H1 (cell line): ENCODE measurements at regions not wholly inside any gene's neighbourhood (a gene's known extent, or its start where the extent isn't known, plus 50 kb on each side); places are given as distances from the start of the nearest gene placed in this dataset.

Experiments
- CTCF ChIA-PET: fragments of 300-600 bp; sonication (Branson Sonifier 250); formaldehyde crosslinking; loops from one replicate; lab custom pipeline; 2021; ENCODE audit not compliant: partially characterized antibody; lab: Charles Lee
- POLR2A ChIA-PET: fragments of 300-600 bp; sonication (Branson Sonifier 250); formaldehyde crosslinking; loops from one replicate; lab custom pipeline; 2021; ENCODE audit warnings: inconsistent platforms; ENCODE audit not compliant: partially characterized antibody; lab: Charles Lee
- DNase-seq, 2 experiments: peaks; one replicate each; pipeline versions ENCODE4 v3.0.0 to v3.0.0-alpha.2; 2010 to 2022; ENCODE audit warnings: low spot score in 2 of 2, low read depth in 1 of 2, mixed read lengths in 1 of 2
- FAIRE-seq: peaks from 2 replicates; lab custom pipeline; 2011; peaks lifted over from hg19 to GRCh38; lab: Jason Lieb, UNC
- H2AFZ ChIP-seq: 2 replicates; pipeline ENCODE4 v1.8.1; 2012; ENCODE audit warnings: low read length, inconsistent platforms
- H2AK5ac ChIP-seq: 2 replicates; pipeline ENCODE4 v1.6.1; 2013; ENCODE audit warnings: low read depth, low read length
- H2BK120ac ChIP-seq: replicated peaks from 2 replicates; pipeline ENCODE3; 2013; ENCODE audit warnings: low read depth, low read length, inconsistent platforms
- H2BK12ac ChIP-seq: 2 replicates; pipeline ENCODE4 v1.6.1; 2013; ENCODE audit warnings: low read depth, low read length
- H2BK15ac ChIP-seq: 2 replicates; pipeline ENCODE4 v1.6.1; 2013; ENCODE audit warnings: low read length
- H2BK20ac ChIP-seq: 2 replicates; pipeline ENCODE4 v1.6.1; 2013; ENCODE audit warnings: low read length
- H2BK5ac ChIP-seq: 2 replicates; pipeline ENCODE4 v1.6.1; 2013; ENCODE audit warnings: low read depth, low read length
- H3K14ac ChIP-seq: 2 replicates; pipeline ENCODE4 v1.6.1; 2013; ENCODE audit warnings: inconsistent platforms; ENCODE audit not compliant: insufficient read length
- H3K18ac ChIP-seq: 2 replicates; pipeline ENCODE4 v1.6.1; 2013; ENCODE audit warnings: low read length; ENCODE audit errors: extremely low read depth
- H3K23ac ChIP-seq: 2 replicates; pipeline ENCODE4 v1.6.1; 2013; ENCODE audit warnings: inconsistent platforms; ENCODE audit not compliant: insufficient read length
- H3K23me2 ChIP-seq: 2 replicates; pipeline ENCODE4 v1.6.1; 2013; ENCODE audit warnings: low read depth, low read length
- H3K27ac ChIP-seq: 2 replicates; pipeline ENCODE4 v1.6.1; 2011; ENCODE audit warnings: low read depth, low read length, inconsistent platforms
- H3K27me3 ChIP-seq, 4 experiments: replicated peaks in 1 of 4; 1 replicate in 1 of 4; 2 replicates in 3 of 4; pipeline versions ENCODE4 v1.6.1 to v1.8.1; 2011 to 2013; ENCODE audit warnings: low read length in 3 of 4, mild to moderate bottlenecking in 3 of 4, inconsistent platforms in 2 of 4, mixed read lengths in 2 of 4, moderate library complexity in 1 of 4; ENCODE audit not compliant: control insufficient read depth in 3 of 4, insufficient read depth in 3 of 4; ENCODE audit errors: extremely low read depth in 1 of 4
- H3K36me3 ChIP-seq, 4 experiments: 2 replicates each; pipeline versions ENCODE4 v1.6.1 to v1.8.1; 2011 to 2013; ENCODE audit warnings: mild to moderate bottlenecking in 4 of 4, low read length in 3 of 4, moderate library complexity in 2 of 4, control low read depth in 1 of 4, inconsistent platforms in 1 of 4; ENCODE audit not compliant: insufficient read depth in 4 of 4, control insufficient read depth in 2 of 4
- H3K4ac ChIP-seq: replicated peaks from 2 replicates; pipeline ENCODE3; 2013; ENCODE audit warnings: low read length, low read depth, mixed read lengths, inconsistent platforms; ENCODE audit not compliant: insufficient read length
- H3K4me1 ChIP-seq, 4 experiments: replicated peaks in 1 of 4; 1 replicate in 1 of 4; 2 replicates in 3 of 4; pipeline versions ENCODE4 v1.6.1 to v1.8.1; 2011 to 2013; ENCODE audit warnings: low read length in 3 of 4, inconsistent platforms in 2 of 4, mixed read lengths in 1 of 4; ENCODE audit not compliant: insufficient read depth in 4 of 4, control insufficient read depth in 3 of 4
- H3K4me2 ChIP-seq, 2 experiments: 2 replicates each; pipeline versions ENCODE4 v1.6.1 to v1.8.1; 2011 to 2013; ENCODE audit warnings: low read depth in 2 of 2, low read length in 2 of 2, control low read depth in 1 of 2, inconsistent platforms in 1 of 2, mild to moderate bottlenecking in 1 of 2; ENCODE audit not compliant: insufficient read depth in 1 of 2
- H3K4me3 ChIP-seq, 4 experiments: fragments of 200-600, 300-600 bp in 1 of 4; sonication (generic), shearing (Covaris generic), sonication (Bioruptor Twin) in 1 of 4; 2 replicates each; pipeline versions ENCODE4 v1.5.1 to v1.8.1; 2011 to 2016; ENCODE audit warnings: low read length in 4 of 4, low read depth in 3 of 4, control low read depth in 2 of 4, inconsistent platforms in 2 of 4, mild to moderate bottlenecking in 2 of 4, mixed read lengths in 1 of 4, moderate library complexity in 1 of 4; ENCODE audit not compliant: insufficient read depth in 2 of 4; ENCODE audit errors: extremely low read depth in 1 of 4
- H3K56ac ChIP-seq: replicated peaks from 2 replicates; pipeline ENCODE3; 2013; ENCODE audit warnings: low read depth, mild to moderate bottlenecking, mixed read lengths, low read length, inconsistent platforms; ENCODE audit not compliant: insufficient read length
- H3K79me1 ChIP-seq: 2 replicates; pipeline ENCODE4 v1.6.1; 2013; ENCODE audit warnings: low read depth, low read length, control low read depth
- H3K79me2 ChIP-seq, 2 experiments: 2 replicates each; pipeline versions ENCODE4 v1.6.1 to v1.8.1; 2012 to 2013; ENCODE audit warnings: low read length in 2 of 2, mild to moderate bottlenecking in 2 of 2, inconsistent platforms in 1 of 2; ENCODE audit not compliant: insufficient read depth in 2 of 2, control insufficient read depth in 1 of 2
- H3K9ac ChIP-seq, 4 experiments: replicated peaks in 1 of 4; 1 replicate in 1 of 4; 2 replicates in 3 of 4; pipeline versions ENCODE4 v1.6.1 to v1.8.1; 2011 to 2013; ENCODE audit warnings: low read depth in 3 of 4, low read length in 3 of 4, control low read depth in 2 of 4, mild to moderate bottlenecking in 2 of 4, moderate library complexity in 2 of 4, inconsistent platforms in 1 of 4; ENCODE audit errors: extremely low read depth in 1 of 4
- H3K9me3 ChIP-seq, 2 experiments: 2 replicates each; pipeline versions ENCODE4 v1.6.1 to v1.8.1; 2012 to 2013; ENCODE audit warnings: mild to moderate bottlenecking in 2 of 2, moderate library complexity in 2 of 2, control low read depth in 1 of 2, inconsistent platforms in 1 of 2, low read depth in 1 of 2, low read length in 1 of 2, mixed read lengths in 1 of 2; ENCODE audit not compliant: insufficient read depth in 2 of 2
- H4K20me1 ChIP-seq, 2 experiments: replicated peaks in 1 of 2; 2 replicates each; pipeline versions ENCODE3 to v1.8.1; 2011 to 2013; ENCODE audit warnings: inconsistent platforms in 2 of 2, low read length in 2 of 2, mild to moderate bottlenecking in 1 of 2; ENCODE audit not compliant: insufficient read depth in 2 of 2, control insufficient read depth in 1 of 2
- H4K5ac ChIP-seq: 2 replicates; pipeline ENCODE4 v1.6.1; 2013; ENCODE audit warnings: low read length, low read depth, mixed read lengths, inconsistent platforms; ENCODE audit not compliant: insufficient read length
- H4K8ac ChIP-seq: 2 replicates; pipeline ENCODE4 v1.8.0; 2013; ENCODE audit warnings: mild to moderate bottlenecking, moderate library complexity, low read length, inconsistent platforms; ENCODE audit not compliant: insufficient read depth; ENCODE audit errors: extremely low read depth
- H4K91ac ChIP-seq: replicated peaks from 2 replicates; pipeline ENCODE3; 2013; ENCODE audit warnings: low read length, mixed read lengths, inconsistent platforms; ENCODE audit not compliant: insufficient read length
- ATF3 ChIP-seq: IDR thresholded peaks from 2 replicates; pipeline ENCODE4 v1.6.1; 2011; ENCODE audit warnings: low read depth, mild to moderate bottlenecking, low read length; ENCODE audit not compliant: insufficient read depth
- BACH1 ChIP-seq: IDR thresholded peaks from 2 replicates; pipeline ENCODE4 v1.6.1; 2012; ENCODE audit warnings: low read length, improper control_type of control experiment
- CTBP2 ChIP-seq: IDR thresholded peaks from 2 replicates; pipeline ENCODE4 v1.7.0; 2011; ENCODE audit warnings: borderline replicate concordance, mild to moderate bottlenecking, moderate library complexity, mixed read lengths, low read length; ENCODE audit not compliant: insufficient read depth, insufficient read length
- E2F6 ChIP-seq: IDR thresholded peaks from 2 replicates; pipeline ENCODE4 v1.6.1; 2012; ENCODE audit warnings: inconsistent platforms
- FOSL1 ChIP-seq: IDR thresholded peaks from 2 replicates; pipeline ENCODE4 v1.6.1; 2011; ENCODE audit warnings: mild to moderate bottlenecking, low read depth, low read length, moderate library complexity; ENCODE audit not compliant: insufficient read depth
- KDM1A ChIP-seq: fragments of 200-600, 300-600 bp; sonication (generic); IDR thresholded peaks from 2 replicates; pipeline ENCODE4 v1.7.1; 2016; ENCODE audit warnings: mild to moderate bottlenecking, low read length, borderline replicate concordance
- MAFK ChIP-seq: IDR thresholded peaks from 2 replicates; pipeline ENCODE4 v1.6.1; 2012; ENCODE audit warnings: low read depth, mild to moderate bottlenecking, improper control_type of control experiment, low read length
- POLR2AphosphoS5 ChIP-seq: IDR thresholded peaks from 2 replicates; pipeline ENCODE4 v1.6.1; 2011; ENCODE audit warnings: low read depth, low read length
- RBBP5 ChIP-seq: IDR thresholded peaks from 2 replicates; pipeline ENCODE4 v1.7.1; 2012; ENCODE audit warnings: low read depth, mild to moderate bottlenecking, inconsistent platforms, low read length, moderate library complexity, borderline replicate concordance
- RXRA ChIP-seq: IDR thresholded peaks from 2 replicates; pipeline ENCODE4 v1.6.1; 2011; ENCODE audit warnings: low read depth, mild to moderate bottlenecking, low read length, moderate library complexity; ENCODE audit not compliant: insufficient read depth
- SIX5 ChIP-seq: IDR thresholded peaks from 2 replicates; pipeline ENCODE4 v1.6.1; 2011; ENCODE audit warnings: mild to moderate bottlenecking, low read depth, low read length
- SP2 ChIP-seq: IDR thresholded peaks from 2 replicates; pipeline ENCODE4 v1.6.1; 2012; ENCODE audit warnings: mild to moderate bottlenecking, low read length, inconsistent platforms
- SUZ12 ChIP-seq: fragments of 200-600 bp; sonication (generic); IDR thresholded peaks from 2 replicates; pipeline ENCODE4 v1.6.1; 2012; ENCODE audit warnings: mild to moderate bottlenecking, inconsistent platforms, low read length, moderate library complexity, mixed read lengths
- TAF1 ChIP-seq: IDR thresholded peaks from 2 replicates; pipeline ENCODE4 v1.6.1; 2011; ENCODE audit warnings: mild to moderate bottlenecking, low read depth, low read length
- WGBS, 2 experiments: shearing (Covaris generic) in 1 of 2; methylation state at CpG; one replicate each; pipeline versions ENCODE4 v1.1.6 to v1.1.7; 2013 to 2015; ENCODE audit warnings: low lambda C conversion rate in 2 of 2, mixed read lengths in 2 of 2, inconsistent platforms in 1 of 2, low coverage in 1 of 2, missing lambda C conversion rate in 1 of 2; ENCODE audit not compliant: insufficient replicate concordance in 2 of 2, insufficient coverage in 1 of 2, insufficient read length in 1 of 2; ENCODE audit errors: extremely low coverage in 1 of 2, missing lambda C conversion rate in 1 of 2; 5-methylcytosine and 5-hydroxymethylcytosine counted together

- DNase-seq: no peak
- CTCF ChIA-PET: interaction anchor here (0.6 to 5.5 kb wide), 5 partner anchors 15 to 319 kb away, joined by 3 to 28 read pairs (median 4); no protein-coding TSS in a partner anchor
- no peak overlapping the region for H4K91ac ChIP-seq
- POLR2A ChIA-PET: interaction anchor here (0.6 to 1.3 kb wide), 2 partner anchors 13 to 1039 kb away, joined by 3 read pairs; no protein-coding TSS in a partner anchor
- H2BK5ac ChIP-seq: no peak overlapping the region
- no peak overlapping the region for H4K8ac ChIP-seq
- H3K14ac ChIP-seq: no peak overlapping the region
- no peaks in the 10 kb centered on the region for H3K4me1 ChIP-seq
- H3K9me3 ChIP-seq: no peaks in the 10 kb centered on the region
- H3K23ac ChIP-seq: no peak overlapping the region
- 94% methylated on average over 5 of the region's 5 CpGs; no CpG with 5 or more reads in 1 of the 2 experiments for WGBS, 2 experiments
- no peak overlapping the region for H2AFZ ChIP-seq
- no peaks in the 10 kb centered on the region for H3K36me3 ChIP-seq
- H3K4me3 ChIP-seq: no peak overlapping the region
- no peak overlapping the region for H3K18ac ChIP-seq
- H4K20me1 ChIP-seq: no peaks in the 10 kb centered on the region
- H2BK20ac ChIP-seq: no peak overlapping the region
- H3K23me2 ChIP-seq: no peaks in the 10 kb centered on the region
- no peak overlapping the region for H2AK5ac ChIP-seq
- no peak for FAIRE-seq
- no peak overlapping the region for H3K4me2 ChIP-seq
- no peaks in the 10 kb centered on the region for H3K79me2 ChIP-seq
- H2BK12ac ChIP-seq: no peak overlapping the region
- H2BK15ac ChIP-seq: no peak overlapping the region
- H4K5ac ChIP-seq: no peak overlapping the region
- H3K27me3 ChIP-seq: no peaks in the 10 kb centered on the region
- no peak overlapping the region for H3K9ac ChIP-seq
- no peak overlapping the region for H3K27ac ChIP-seq
- H3K4ac ChIP-seq: no peak overlapping the region
- H3K56ac ChIP-seq: no peak overlapping the region
- no peaks in the 10 kb centered on the region for H3K79me1 ChIP-seq
- no peak overlapping the region for H2BK120ac ChIP-seq
- no peak for TF ChIP-seq FOSL1
- no peak for TF ChIP-seq ATF3
- no peak for TF ChIP-seq E2F6
- TF ChIP-seq POLR2AphosphoS5: no peak
- no peak for TF ChIP-seq RXRA
- no peak for TF ChIP-seq CTBP2
- no peak for TF ChIP-seq SP2
- TF ChIP-seq RBBP5: no peak
- no peak for TF ChIP-seq MAFK
- no peak for TF ChIP-seq TAF1
- no peak for TF ChIP-seq SIX5
- TF ChIP-seq KDM1A: no peak
- TF ChIP-seq BACH1: no peak
- TF ChIP-seq SUZ12: no peak
Measured at GRCh38 chr5:114237766-114238165, 124.1 kb upstream of the KCNN2 start.
